ENCODE measurements at regions not wholly inside any gene's neighbourhood (a gene's known extent, or its start where the extent isn't known, plus 50 kb on each side); places are given as distances from the start of the nearest gene placed in this dataset.
A peak's percentile ranks its signal among the peaks of the same experiment; 100 is the strongest.
"Not testable (repeated sequence)": the region's sequence is repeated elsewhere in the genome, so short reads cannot be mapped to it uniquely, and the experiment has no call there.

- Histone ChIP-seq H3K27me3 (ENCODE audit: insufficient read depth, low read length, poor library complexity) (no peaks in the 10 kb centered on the region), H3K23ac (ENCODE audit: low read length) (no peak overlapping the region), H3K36me3 (ENCODE audit: control insufficient read depth, insufficient read depth, low read length) (no peaks in the 10 kb centered on the region), H2BK15ac (replicated peaks; ENCODE audit: low read depth) (no peak overlapping the region), H3K18ac (ENCODE audit: low read length) (no peak overlapping the region), H3K4me2 (ENCODE audit: low read length) (no peak overlapping the region), H3K4ac (ENCODE audit: low read depth, low read length) (no peak overlapping the region), H4K8ac (ENCODE audit: low read depth, low read length) (no peak overlapping the region), H3K27ac (ENCODE audit: low read depth, low read length) (no peak overlapping the region), H3K79me1 (ENCODE audit: low read length) (no peaks in the 10 kb centered on the region), H3K79me2 (ENCODE audit: control insufficient read depth, insufficient read depth, low read length) (no peaks in the 10 kb centered on the region), H3K4me3 (ENCODE audit: low read length) (no peak overlapping the region), H3K56ac (ENCODE audit: low read length) (peak overlapping the region; percentile 9), H3K4me1 (ENCODE audit: control insufficient read depth, low read depth, low read length) (peaks cover 2% of the 10 kb centered on the region), H2BK5ac (ENCODE audit: low read length) (no peak overlapping the region), H4K5ac (ENCODE audit: low read length) (no peak overlapping the region), H2BK120ac (ENCODE audit: low read depth, low read length) (no peak overlapping the region), H2AK5ac (ENCODE audit: low read length) (no peak overlapping the region), H3K9ac (ENCODE audit: low read length) (no peak overlapping the region)
- DNase-seq, result no peak
- WGBS (ENCODE audit: extremely low coverage, insufficient coverage, low lambda C conversion rate), result no CpG with 5 or more reads among the region's 8 CpGs
These were observed 143.3 kb upstream of the HDDC2 start for GRCh38 chr6:125445054-125445453.

GRCh38 chr6:125446011-125446410, 144.2 kb upstream of the HDDC2 start:
- Histone ChIP-seq H2BK5ac (ENCODE audit: low read length) (no peak overlapping the region), H2AK5ac (ENCODE audit: low read length) (no peak overlapping the region), H3K18ac (ENCODE audit: low read length) (no peak overlapping the region), H3K9ac (ENCODE audit: low read length) (no peak overlapping the region), H3K27ac (ENCODE audit: low read depth, low read length) (no peak overlapping the region), H3K4me3 (ENCODE audit: low read length) (no peak overlapping the region), H3K4ac (ENCODE audit: low read depth, low read length) (no peak overlapping the region), H4K5ac (ENCODE audit: low read length) (no peak overlapping the region), H3K79me1 (ENCODE audit: low read length) (no peaks in the 10 kb centered on the region), H2BK120ac (ENCODE audit: low read depth, low read length) (no peak overlapping the region), H3K4me2 (ENCODE audit: low read length) (no peak overlapping the region), H3K56ac (ENCODE audit: low read length) (no peak overlapping the region), H3K36me3 (ENCODE audit: control insufficient read depth, insufficient read depth, low read length) (no peaks in the 10 kb centered on the region), H4K8ac (ENCODE audit: low read depth, low read length) (no peak overlapping the region), H3K23ac (ENCODE audit: low read length) (no peak overlapping the region), H3K4me1 (ENCODE audit: control insufficient read depth, low read depth, low read length) (peaks cover 2% of the 10 kb centered on the region), H3K27me3 (ENCODE audit: insufficient read depth, low read length, poor library complexity) (no peaks in the 10 kb centered on the region), H2BK15ac (replicated peaks; ENCODE audit: low read depth) (no peak overlapping the region), H3K79me2 (ENCODE audit: control insufficient read depth, insufficient read depth, low read length) (no peaks in the 10 kb centered on the region)
- no CpG with 5 or more reads among the region's 5 CpGs for WGBS (ENCODE audit: extremely low coverage, insufficient coverage, low lambda C conversion rate)
- no peak for DNase-seq

- H3K36me3 ChIP-seq (ENCODE audit: control insufficient read depth, insufficient read depth, low read length), result no peaks in the 10 kb centered on the region
- no peak overlapping the region for H3K27ac ChIP-seq (ENCODE audit: low read depth, low read length)
- no peak overlapping the region for H3K9ac ChIP-seq (ENCODE audit: low read length)
- H3K79me2 ChIP-seq (ENCODE audit: control insufficient read depth, insufficient read depth, low read length), result no peaks in the 10 kb centered on the region
- DNase-seq, result no peak
- H3K56ac ChIP-seq (ENCODE audit: low read length), result no peak overlapping the region
- no peak overlapping the region for H2AK5ac ChIP-seq (ENCODE audit: low read length)
- no peak overlapping the region for H3K4me3 ChIP-seq (ENCODE audit: low read length)
- H3K4me1 ChIP-seq (ENCODE audit: control insufficient read depth, low read depth, low read length), result no peaks in the 10 kb centered on the region
- no peak overlapping the region for H3K4me2 ChIP-seq (ENCODE audit: low read length)
- no peak overlapping the region for H2BK5ac ChIP-seq (ENCODE audit: low read length)
- H2BK120ac ChIP-seq (ENCODE audit: low read depth, low read length), result no peak overlapping the region
- H3K79me1 ChIP-seq (ENCODE audit: low read length), result no peaks in the 10 kb centered on the region
- no peak overlapping the region for H3K23ac ChIP-seq (ENCODE audit: low read length)
- H3K18ac ChIP-seq (ENCODE audit: low read length), result no peak overlapping the region
- no peak overlapping the region for H3K4ac ChIP-seq (ENCODE audit: low read depth, low read length)
- no peaks in the 10 kb centered on the region for H3K27me3 ChIP-seq (ENCODE audit: insufficient read depth, low read length, poor library complexity)
- H4K8ac ChIP-seq (ENCODE audit: low read depth, low read length), result no peak overlapping the region
- no peak overlapping the region for H4K5ac ChIP-seq (ENCODE audit: low read length)
- WGBS (ENCODE audit: extremely low coverage, insufficient coverage, low lambda C conversion rate), result no CpG with 5 or more reads among the region's 2 CpGs
- no peak overlapping the region for H2BK15ac ChIP-seq (replicated peaks; ENCODE audit: low read depth)
These were observed 150.0 kb upstream of the HDDC2 start for GRCh38 chr6:125451750-125452149.

GRCh38 chr6:125453516-125453915, 151.7 kb upstream of the HDDC2 start:
- Histone ChIP-seq H3K9ac (ENCODE audit: low read length) (no peak overlapping the region), H2BK15ac (replicated peaks; ENCODE audit: low read depth) (no peak overlapping the region), H3K27me3 (ENCODE audit: insufficient read depth, low read length, poor library complexity) (no peaks in the 10 kb centered on the region), H3K56ac (ENCODE audit: low read length) (no peak overlapping the region), H3K79me1 (ENCODE audit: low read length) (no peaks in the 10 kb centered on the region), H2AK5ac (ENCODE audit: low read length) (no peak overlapping the region), H4K8ac (ENCODE audit: low read depth, low read length) (no peak overlapping the region), H3K79me2 (ENCODE audit: control insufficient read depth, insufficient read depth, low read length) (no peaks in the 10 kb centered on the region), H3K18ac (ENCODE audit: low read length) (no peak overlapping the region), H3K27ac (ENCODE audit: low read depth, low read length) (no peak overlapping the region), H3K36me3 (ENCODE audit: control insufficient read depth, insufficient read depth, low read length) (no peaks in the 10 kb centered on the region), H4K5ac (ENCODE audit: low read length) (no peak overlapping the region), H2BK120ac (ENCODE audit: low read depth, low read length) (no peak overlapping the region), H3K4ac (ENCODE audit: low read depth, low read length) (no peak overlapping the region), H3K23ac (ENCODE audit: low read length) (no peak overlapping the region), H2BK5ac (ENCODE audit: low read length) (no peak overlapping the region), H3K4me1 (ENCODE audit: control insufficient read depth, low read depth, low read length) (no peaks in the 10 kb centered on the region), H3K4me3 (ENCODE audit: low read length) (no peak overlapping the region), H3K4me2 (ENCODE audit: low read length) (no peak overlapping the region)
- DNase-seq, result peak; percentile 20
- no CpG with 5 or more reads among the region's 4 CpGs for WGBS (ENCODE audit: extremely low coverage, insufficient coverage, low lambda C conversion rate)

GRCh38 chr6:125454351-125454750, 152.6 kb upstream of the HDDC2 start:
- Histone ChIP-seq H3K9ac (ENCODE audit: low read length) (no peak overlapping the region), H3K4me3 (ENCODE audit: low read length) (no peak overlapping the region), H3K4me1 (ENCODE audit: control insufficient read depth, low read depth, low read length) (no peaks in the 10 kb centered on the region), H3K27me3 (ENCODE audit: insufficient read depth, low read length, poor library complexity) (no peaks in the 10 kb centered on the region), H3K4me2 (ENCODE audit: low read length) (no peak overlapping the region), H3K18ac (ENCODE audit: low read length) (no peak overlapping the region), H2BK5ac (ENCODE audit: low read length) (peak overlapping the region; percentile 76), H3K27ac (ENCODE audit: low read depth, low read length) (no peak overlapping the region), H4K5ac (ENCODE audit: low read length) (no peak overlapping the region), H3K36me3 (ENCODE audit: control insufficient read depth, insufficient read depth, low read length) (no peaks in the 10 kb centered on the region), H2BK15ac (replicated peaks; ENCODE audit: low read depth) (no peak overlapping the region), H4K8ac (ENCODE audit: low read depth, low read length) (no peak overlapping the region), H2AK5ac (ENCODE audit: low read length) (no peak overlapping the region), H3K23ac (ENCODE audit: low read length) (no peak overlapping the region), H3K79me1 (ENCODE audit: low read length) (no peaks in the 10 kb centered on the region), H3K56ac (ENCODE audit: low read length) (no peak overlapping the region), H3K4ac (ENCODE audit: low read depth, low read length) (no peak overlapping the region), H2BK120ac (ENCODE audit: low read depth, low read length) (no peak overlapping the region), H3K79me2 (ENCODE audit: control insufficient read depth, insufficient read depth, low read length) (no peaks in the 10 kb centered on the region)
- WGBS (ENCODE audit: extremely low coverage, insufficient coverage, low lambda C conversion rate), result no CpG with 5 or more reads among the region's 1 CpG
- DNase-seq, result peak; percentile 12

GRCh38 chr6:125458493-125458892, 156.7 kb upstream of the HDDC2 start:
- not testable (repeated sequence) for H3K79me2 ChIP-seq (ENCODE audit: control insufficient read depth, insufficient read depth, low read length); H3K27me3 ChIP-seq (ENCODE audit: insufficient read depth, low read length, poor library complexity); H2BK5ac ChIP-seq (ENCODE audit: low read length); H3K27ac ChIP-seq (ENCODE audit: low read depth, low read length); H3K36me3 ChIP-seq (ENCODE audit: control insufficient read depth, insufficient read depth, low read length); H3K4me3 ChIP-seq (ENCODE audit: low read length); H3K4me2 ChIP-seq (ENCODE audit: low read length); H3K9ac ChIP-seq (ENCODE audit: low read length); H2BK120ac ChIP-seq (ENCODE audit: low read depth, low read length); H3K23ac ChIP-seq (ENCODE audit: low read length); H4K8ac ChIP-seq (ENCODE audit: low read depth, low read length); H2BK15ac ChIP-seq (replicated peaks; ENCODE audit: low read depth); H4K5ac ChIP-seq (ENCODE audit: low read length); DNase-seq; H2AK5ac ChIP-seq (ENCODE audit: low read length); H3K18ac ChIP-seq (ENCODE audit: low read length); H3K79me1 ChIP-seq (ENCODE audit: low read length); H3K4me1 ChIP-seq (ENCODE audit: control insufficient read depth, low read depth, low read length); H3K56ac ChIP-seq (ENCODE audit: low read length); H3K4ac ChIP-seq (ENCODE audit: low read depth, low read length)
- WGBS (ENCODE audit: extremely low coverage, insufficient coverage, low lambda C conversion rate), result no CpG with 5 or more reads among the region's 1 CpG
